22Rv1 (cell line): ENCODE measurements at regions not wholly inside any gene's neighbourhood (a gene's known extent, or its start where the extent isn't known, plus 50 kb on each side); places are given as distances from the start of the nearest gene placed in this dataset.
"Not testable (repeated sequence)": the region's sequence is repeated elsewhere in the genome, so short reads cannot be mapped to it uniquely, and the experiment has no call there.

Source experiments
- CTCF ChIP-seq: fragments of 450-650 bp; IDR thresholded peaks from 2 replicates; pipeline ENCODE4 v1.5.1; 2017; ENCODE audit warnings: mild to moderate bottlenecking
- ZFX ChIP-seq: fragments of 450-650 bp; IDR thresholded peaks from 2 replicates; pipeline ENCODE4 v1.6.1; 2017; ENCODE audit warnings: antibody characterized with exemption, borderline replicate concordance

GRCh38 chr7:122238729-122239128 lies 65.8 kb downstream of the FEZF1 start:
- TF ChIP-seq CTCF, ZFX: not testable (repeated sequence)
